WTC11 (cell line): ENCODE measurements at regions not wholly inside any gene's neighbourhood (a gene's known extent, or its start where the extent isn't known, plus 50 kb on each side); places are given as distances from the start of the nearest gene placed in this dataset.

ENCODE experiments used
- ATAC-seq: fragments of 200-7000 bp; cut with Tn5 transposase; 2 replicates; pipeline ENCODE4 v1.10.0; 2021; ENCODE audit warnings: mild to moderate bottlenecking, moderate library complexity
- CTCF ChIA-PET: fragments of 300-600 bp; sonication (Branson Sonifier 250); formaldehyde crosslinking; loops from one replicate; lab custom pipeline; 2021; ENCODE audit warnings: antibody characterized with exemption; lab: Charles Lee
- POLR2A ChIA-PET: fragments of 350-600 bp; sonication (Branson Sonifier 250); formaldehyde crosslinking; loops from one replicate; lab custom pipeline; 2021; ENCODE audit warnings: antibody characterized with exemption; lab: Charles Lee
- DNase-seq: peaks from one replicate; pipeline ENCODE4 v3.0.0; 2021; ENCODE audit warnings: low spot score
- H3K27ac Mint-ChIP-seq: 2 replicates; pipeline ENCODE4 v1.8.0; 2021; ENCODE audit warnings: mixed read lengths
- H3K27me3 Mint-ChIP-seq: 2 replicates; pipeline ENCODE4 v1.8.0; 2021; ENCODE audit warnings: low read depth, mild to moderate bottlenecking, moderate library complexity, mixed read lengths
- H3K36me3 Mint-ChIP-seq: 2 replicates; pipeline ENCODE4 v1.8.0; 2021; ENCODE audit warnings: mixed read lengths
- H3K4me1 Mint-ChIP-seq: 2 replicates; pipeline ENCODE4 v1.8.0; 2022; ENCODE audit warnings: mixed read lengths
- H3K4me3 Mint-ChIP-seq: 2 replicates; pipeline ENCODE4 v1.8.0; 2021; ENCODE audit warnings: mild to moderate bottlenecking, moderate library complexity, mixed read lengths
- H3K9me3 Mint-ChIP-seq: 2 replicates; pipeline ENCODE4 v1.8.0; 2021; ENCODE audit warnings: mixed read lengths
- CBFB ChIP-seq: sonication (generic); formaldehyde crosslinking; IDR thresholded peaks from 2 replicates; pipeline ENCODE4 v1.8.1; 2022; ENCODE audit warnings: mild to moderate bottlenecking, low read depth, missing genetic modification reagents
- CTCF ChIP-seq: fragments of 200-600 bp; IDR thresholded peaks from 2 replicates; pipeline ENCODE4 v1.8.0; 2022; ENCODE audit warnings: antibody characterized with exemption
- E2F1 ChIP-seq: sonication (generic); formaldehyde crosslinking; IDR thresholded peaks from 2 replicates; pipeline ENCODE4 v1.8.0; 2022; ENCODE audit warnings: mild to moderate bottlenecking, missing genetic modification reagents
- EMX1 ChIP-seq: fragments of 250-450 bp; sonication (Bioruptor Pico); IDR thresholded peaks from 2 replicates; pipeline ENCODE4 v1.8.0; 2021; ENCODE audit warnings: mild to moderate bottlenecking
- ESRRA ChIP-seq: sonication (generic); formaldehyde crosslinking; IDR thresholded peaks from 2 replicates; pipeline ENCODE4 v1.8.1; 2022; ENCODE audit warnings: mild to moderate bottlenecking, missing genetic modification reagents, borderline replicate concordance
- FOXP1 ChIP-seq: sonication (generic); formaldehyde crosslinking; IDR thresholded peaks from 2 replicates; pipeline ENCODE4 v1.8.0; 2022; ENCODE audit warnings: missing genetic modification reagents, mild to moderate bottlenecking, moderate library complexity, borderline replicate concordance
- GABPB1 ChIP-seq: sonication (generic); formaldehyde crosslinking; IDR thresholded peaks from 2 replicates; pipeline ENCODE4 v1.8.1; 2023; ENCODE audit warnings: mild to moderate bottlenecking, missing genetic modification reagents
- IRF2 ChIP-seq: sonication (generic); formaldehyde crosslinking; IDR thresholded peaks from 2 replicates; pipeline ENCODE4 v1.8.0; 2022; ENCODE audit warnings: low read depth, missing genetic modification reagents, borderline replicate concordance
- JAZF1 ChIP-seq: fragments of 250-450 bp; sonication (Bioruptor Pico); IDR thresholded peaks from 2 replicates; pipeline ENCODE4 v1.9.0; 2021; ENCODE audit warnings: moderate library complexity, mild to moderate bottlenecking, inconsistent platforms
- KAT7 ChIP-seq: sonication (generic); formaldehyde crosslinking; IDR thresholded peaks from 2 replicates; pipeline ENCODE4 v1.8.1; 2023; ENCODE audit warnings: missing genetic modification reagents, mild to moderate bottlenecking, borderline replicate concordance
- NFATC4 ChIP-seq: fragments of 250-450 bp; sonication (Bioruptor Pico); IDR thresholded peaks from 2 replicates; pipeline ENCODE4 v1.9.0; 2021; ENCODE audit warnings: mild to moderate bottlenecking
- SMAD3 ChIP-seq: sonication (generic); formaldehyde crosslinking; IDR thresholded peaks from 2 replicates; pipeline ENCODE4 v1.8.0; 2022; ENCODE audit warnings: missing genetic modification reagents, mild to moderate bottlenecking, borderline replicate concordance
- SMAD4 ChIP-seq: sonication (generic); formaldehyde crosslinking; IDR thresholded peaks from 2 replicates; pipeline ENCODE4 v1.8.0; 2022; ENCODE audit warnings: mild to moderate bottlenecking, missing genetic modification reagents
- SP1 ChIP-seq: sonication (generic); formaldehyde crosslinking; conservative IDR thresholded peaks from 2 replicates; pipeline ENCODE4 v1.8.1; 2022; ENCODE audit warnings: missing genetic modification reagents
- ZBTB43 ChIP-seq: sonication (generic); formaldehyde crosslinking; IDR thresholded peaks from 2 replicates; pipeline ENCODE4 v1.8.1; 2023; ENCODE audit warnings: mild to moderate bottlenecking, missing genetic modification reagents
- ZNF219 ChIP-seq: sonication (generic); formaldehyde crosslinking; IDR thresholded peaks from 2 replicates; pipeline ENCODE4 v1.8.0; 2023; ENCODE audit warnings: missing genetic modification reagents, mild to moderate bottlenecking, borderline replicate concordance
- ZNF263 ChIP-seq: sonication (generic); formaldehyde crosslinking; IDR thresholded peaks from 2 replicates; pipeline ENCODE4 v1.8.1; 2022; ENCODE audit warnings: low read depth, mild to moderate bottlenecking, moderate library complexity, missing genetic modification reagents
- TF ChIP-seq, protein P1 (sequence below): sonication (generic); formaldehyde crosslinking; IDR thresholded peaks from 2 replicates; pipeline ENCODE4 v1.8.1; 2022; ENCODE audit warnings: missing genetic modification reagents, borderline replicate concordance
- TF ChIP-seq, protein P2 (sequence below): sonication (generic); formaldehyde crosslinking; IDR thresholded peaks from 2 replicates; pipeline ENCODE4 v1.8.1; 2023; ENCODE audit warnings: mild to moderate bottlenecking, missing genetic modification reagents, moderate library complexity
- TF ChIP-seq, protein P3 (sequence below): sonication (generic); formaldehyde crosslinking; IDR thresholded peaks from 2 replicates; pipeline ENCODE4 v1.8.1; 2023; ENCODE audit warnings: mild to moderate bottlenecking, missing genetic modification reagents, borderline replicate concordance

- TF ChIP-seq, protein P1, sequence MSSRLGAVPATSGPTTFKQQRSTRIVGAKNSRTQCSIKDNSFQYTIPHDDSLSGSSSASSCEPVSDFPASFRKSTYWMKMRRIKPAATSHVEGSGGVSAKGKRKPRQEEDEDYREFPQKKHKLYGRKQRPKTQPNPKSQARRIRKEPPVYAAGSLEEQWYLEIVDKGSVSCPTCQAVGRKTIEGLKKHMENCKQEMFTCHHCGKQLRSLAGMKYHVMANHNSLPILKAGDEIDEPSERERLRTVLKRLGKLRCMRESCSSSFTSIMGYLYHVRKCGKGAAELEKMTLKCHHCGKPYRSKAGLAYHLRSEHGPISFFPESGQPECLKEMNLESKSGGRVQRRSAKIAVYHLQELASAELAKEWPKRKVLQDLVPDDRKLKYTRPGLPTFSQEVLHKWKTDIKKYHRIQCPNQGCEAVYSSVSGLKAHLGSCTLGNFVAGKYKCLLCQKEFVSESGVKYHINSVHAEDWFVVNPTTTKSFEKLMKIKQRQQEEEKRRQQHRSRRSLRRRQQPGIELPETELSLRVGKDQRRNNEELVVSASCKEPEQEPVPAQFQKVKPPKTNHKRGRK (CRISPR knock-in tag), result no peak
- TF ChIP-seq, protein P2, sequence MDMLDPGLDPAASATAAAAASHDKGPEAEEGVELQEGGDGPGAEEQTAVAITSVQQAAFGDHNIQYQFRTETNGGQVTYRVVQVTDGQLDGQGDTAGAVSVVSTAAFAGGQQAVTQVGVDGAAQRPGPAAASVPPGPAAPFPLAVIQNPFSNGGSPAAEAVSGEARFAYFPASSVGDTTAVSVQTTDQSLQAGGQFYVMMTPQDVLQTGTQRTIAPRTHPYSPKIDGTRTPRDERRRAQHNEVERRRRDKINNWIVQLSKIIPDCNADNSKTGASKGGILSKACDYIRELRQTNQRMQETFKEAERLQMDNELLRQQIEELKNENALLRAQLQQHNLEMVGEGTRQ (CRISPR knock-in tag), result no peak
- TF ChIP-seq GABPB1 (CRISPR knock-in tag), result no peak
- TF ChIP-seq FOXP1, result no peak
- no peak for TF ChIP-seq CTCF
- no peak for TF ChIP-seq ESRRA (CRISPR knock-in tag)
- no peak for TF ChIP-seq SP1
- TF ChIP-seq IRF2 (CRISPR knock-in tag), result no peak
- no peak for TF ChIP-seq SMAD4 (CRISPR knock-in tag)
- TF ChIP-seq, protein P3, sequence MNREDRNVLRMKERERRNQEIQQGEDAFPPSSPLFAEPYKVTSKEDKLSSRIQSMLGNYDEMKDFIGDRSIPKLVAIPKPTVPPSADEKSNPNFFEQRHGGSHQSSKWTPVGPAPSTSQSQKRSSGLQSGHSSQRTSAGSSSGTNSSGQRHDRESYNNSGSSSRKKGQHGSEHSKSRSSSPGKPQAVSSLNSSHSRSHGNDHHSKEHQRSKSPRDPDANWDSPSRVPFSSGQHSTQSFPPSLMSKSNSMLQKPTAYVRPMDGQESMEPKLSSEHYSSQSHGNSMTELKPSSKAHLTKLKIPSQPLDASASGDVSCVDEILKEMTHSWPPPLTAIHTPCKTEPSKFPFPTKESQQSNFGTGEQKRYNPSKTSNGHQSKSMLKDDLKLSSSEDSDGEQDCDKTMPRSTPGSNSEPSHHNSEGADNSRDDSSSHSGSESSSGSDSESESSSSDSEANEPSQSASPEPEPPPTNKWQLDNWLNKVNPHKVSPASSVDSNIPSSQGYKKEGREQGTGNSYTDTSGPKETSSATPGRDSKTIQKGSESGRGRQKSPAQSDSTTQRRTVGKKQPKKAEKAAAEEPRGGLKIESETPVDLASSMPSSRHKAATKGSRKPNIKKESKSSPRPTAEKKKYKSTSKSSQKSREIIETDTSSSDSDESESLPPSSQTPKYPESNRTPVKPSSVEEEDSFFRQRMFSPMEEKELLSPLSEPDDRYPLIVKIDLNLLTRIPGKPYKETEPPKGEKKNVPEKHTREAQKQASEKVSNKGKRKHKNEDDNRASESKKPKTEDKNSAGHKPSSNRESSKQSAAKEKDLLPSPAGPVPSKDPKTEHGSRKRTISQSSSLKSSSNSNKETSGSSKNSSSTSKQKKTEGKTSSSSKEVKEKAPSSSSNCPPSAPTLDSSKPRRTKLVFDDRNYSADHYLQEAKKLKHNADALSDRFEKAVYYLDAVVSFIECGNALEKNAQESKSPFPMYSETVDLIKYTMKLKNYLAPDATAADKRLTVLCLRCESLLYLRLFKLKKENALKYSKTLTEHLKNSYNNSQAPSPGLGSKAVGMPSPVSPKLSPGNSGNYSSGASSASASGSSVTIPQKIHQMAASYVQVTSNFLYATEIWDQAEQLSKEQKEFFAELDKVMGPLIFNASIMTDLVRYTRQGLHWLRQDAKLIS, result no peak
Observed at GRCh38 chr18:53861185-53861584, 363.3 kb downstream of the MBD2 start (continued).

DNA sequence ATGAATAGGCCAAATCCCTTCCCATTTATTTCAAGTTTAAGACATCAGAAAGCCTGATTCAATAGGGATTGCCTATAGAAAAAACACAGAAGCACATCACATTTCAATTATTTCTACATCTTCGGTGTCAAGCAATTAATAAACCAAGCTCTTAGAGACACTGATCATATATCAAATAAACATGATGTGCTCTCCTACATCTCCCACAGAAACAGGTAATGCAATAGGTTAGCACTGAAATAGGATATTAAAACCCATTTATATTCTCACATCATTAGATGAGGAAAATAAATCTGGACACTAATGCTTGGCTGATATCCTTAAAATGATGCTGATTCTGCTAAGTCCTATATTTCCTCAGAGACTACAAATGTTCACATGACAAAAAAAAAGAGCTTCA lies 364.7 kb downstream of the MBD2 start:
- Mint-ChIP-seq H3K36me3 (no peaks in the 10 kb centered on the region), H3K4me1 (no peaks in the 10 kb centered on the region), H3K9me3 (peaks cover 7% of the 10 kb centered on the region), H3K27ac (no peak overlapping the region), H3K27me3 (no peaks in the 10 kb centered on the region), H3K4me3 (no peak overlapping the region)
- no peak for TF ChIP-seq CBFB (CRISPR knock-in tag)
- TF ChIP-seq ZBTB43 (CRISPR knock-in tag), result no peak
- no peak for TF ChIP-seq NFATC4 (CRISPR knock-in tag)
- no peak for TF ChIP-seq SP1
- TF ChIP-seq E2F1 (CRISPR knock-in tag), result no peak
- no peak for TF ChIP-seq EMX1 (CRISPR knock-in tag)
- TF ChIP-seq, protein P1 (CRISPR knock-in tag), result no peak
- TF ChIP-seq JAZF1, result no peak
- no peak for TF ChIP-seq ZNF219 (CRISPR knock-in tag)
- no peak for TF ChIP-seq SMAD3
- TF ChIP-seq ZNF263, result no peak
- TF ChIP-seq KAT7 (CRISPR knock-in tag), result no peak
- CTCF ChIA-PET, result no interaction called here
- POLR2A ChIA-PET, result no interaction called here
- DNase-seq (no peak), ATAC-seq (no peak)
